Left renal cortex interstitium (tissue), 4 donors: ENCODE measurements at regions not wholly inside any gene's neighbourhood (a gene's known extent, or its start where the extent isn't known, plus 50 kb on each side); places are given as distances from the start of the nearest gene placed in this dataset.
"Not testable (repeated sequence)": the region's sequence is repeated elsewhere in the genome, so short reads cannot be mapped to it uniquely, and the experiment has no call there.

Source experiments
- DNase-seq, 4 donors: peaks; one replicate each; pipeline ENCODE4 v3.0.0-alpha.2; 2013; ENCODE audit warnings: low read depth in 4 of 4, low spot score in 2 of 4, missing footprints in 1 of 4

GRCh38 chr7:120190566-120190965 is 82.4 kb upstream of the KCND2 start:
- no peak for DNase-seq

GRCh38 chr7:120191423-120191822 is 81.6 kb upstream of the KCND2 start:
- DNase-seq: not testable (repeated sequence)

GRCh38 chr7:120201290-120201689 is 71.7 kb upstream of the KCND2 start:
- no peak for DNase-seq

GRCh38 chr7:120205101-120205500 is 67.9 kb upstream of the KCND2 start:
- no peak for DNase-seq

- no peak for DNase-seq
Observed at GRCh38 chr7:120207037-120207436, 65.9 kb upstream of the KCND2 start.

GRCh38 chr7:120215654-120216053 is 57.3 kb upstream of the KCND2 start:
- DNase-seq: no peak

GRCh38 chr7:120216947-120217346 is 56.0 kb upstream of the KCND2 start:
- no peak for DNase-seq

- DNase-seq: no peak
Observed at GRCh38 chr7:120218712-120219111, 54.3 kb upstream of the KCND2 start.

GRCh38 chr7:120221666-120222065 is 51.3 kb upstream of the KCND2 start:
- DNase-seq: no peak
